GM23248 (cell line): ENCODE measurements at regions not wholly inside any gene's neighbourhood (a gene's known extent, or its start where the extent isn't known, plus 50 kb on each side); places are given as distances from the start of the nearest gene placed in this dataset.

Experiments used
- DNase-seq: peaks from one replicate; pipeline ENCODE4 v3.0.0-alpha.2; 2015
- H2AFZ ChIP-seq: fragments of 200-600 bp; sonication (generic); 2 replicates; pipeline ENCODE4 v1.6.1; 2016; ENCODE audit warnings: antibody characterized with exemption
- H3F3A ChIP-seq: fragments of 200-600 bp; sonication (generic); 2 replicates; pipeline ENCODE4 v1.6.1; 2016; ENCODE audit warnings: mild to moderate bottlenecking, antibody characterized with exemption, mixed run types; ENCODE audit not compliant: insufficient read depth
- H3K27ac ChIP-seq: fragments of 200-600 bp; sonication (generic); 2 replicates; pipeline ENCODE4 v1.5.1; 2016; ENCODE audit warnings: mild to moderate bottlenecking
- H3K27me3 ChIP-seq: fragments of 200-600 bp; sonication (generic); replicated peaks from 2 replicates; pipeline ENCODE4 v1.6.1; 2016; ENCODE audit warnings: mild to moderate bottlenecking; ENCODE audit not compliant: insufficient read depth
- H3K36me3 ChIP-seq: fragments of 200-600 bp; sonication (generic); 2 replicates; pipeline ENCODE4 v1.6.1; 2016; ENCODE audit warnings: low read depth, mild to moderate bottlenecking
- H3K4me1 ChIP-seq: fragments of 200-600 bp; sonication (generic); 2 replicates; pipeline ENCODE4 v1.6.1; 2016; ENCODE audit warnings: mild to moderate bottlenecking; ENCODE audit not compliant: insufficient read depth
- H3K4me2 ChIP-seq: fragments of 200-600 bp; sonication (generic); one replicate; pipeline ENCODE4 v1.6.1; 2016; ENCODE audit warnings: mild to moderate bottlenecking; ENCODE audit not compliant: unreplicated experiment
- H3K4me3 ChIP-seq: fragments of 200-600 bp; sonication (generic); 2 replicates; pipeline ENCODE4 v1.5.1; 2016; ENCODE audit warnings: mild to moderate bottlenecking
- H3K79me2 ChIP-seq: fragments of 200-600 bp; sonication (generic); 2 replicates; pipeline ENCODE4 v1.6.1; 2016; ENCODE audit warnings: mild to moderate bottlenecking; ENCODE audit not compliant: insufficient read depth
- H3K9ac ChIP-seq: fragments of 200-600 bp; sonication (generic); 2 replicates; pipeline ENCODE4 v1.6.1; 2016; ENCODE audit warnings: mild to moderate bottlenecking
- H3K9me2 ChIP-seq: fragments of 200-600 bp; sonication (generic); 2 replicates; pipeline ENCODE4 v1.6.1; 2016; ENCODE audit warnings: mixed run types, mild to moderate bottlenecking, moderate library complexity; ENCODE audit not compliant: insufficient read depth
- H3K9me3 ChIP-seq: fragments of 200-600 bp; sonication (generic); one replicate; pipeline ENCODE4 v1.6.1; 2017; ENCODE audit warnings: low read depth
- H4K20me1 ChIP-seq: fragments of 200-600 bp; sonication (generic); 2 replicates; pipeline ENCODE4 v1.6.0; 2016; ENCODE audit not compliant: insufficient read depth
- EZH2 ChIP-seq: fragments of 200-600 bp; sonication (generic); IDR thresholded peaks from 2 replicates; pipeline ENCODE4 v1.6.1; 2018; ENCODE audit warnings: antibody characterized with exemption, mild to moderate bottlenecking; ENCODE audit not compliant: insufficient read depth, poor library complexity, severe bottlenecking
- EZH2phosphoT487 ChIP-seq: fragments of 200-600 bp; sonication (generic); IDR thresholded peaks from 2 replicates; pipeline ENCODE4 v1.6.1; 2018; ENCODE audit warnings: antibody characterized with exemption, moderate library complexity, mild to moderate bottlenecking, low read depth; ENCODE audit not compliant: insufficient read depth
- WGBS, 2 experiments: methylation state at CpG; one replicate each; pipeline ENCODE4 v1.1.6; 2015 to 2017; ENCODE audit warnings: low lambda C conversion rate in 2 of 2, low coverage in 1 of 2; ENCODE audit errors: missing lambda C conversion rate in 2 of 2; 5-methylcytosine and 5-hydroxymethylcytosine counted together
- in situ Hi-C: fragments of 300-500 bp; cut with MboI; formaldehyde crosslinking; loops from 2 replicates; pipeline ENCODE4 v1.15.0; 2020

DNA sequence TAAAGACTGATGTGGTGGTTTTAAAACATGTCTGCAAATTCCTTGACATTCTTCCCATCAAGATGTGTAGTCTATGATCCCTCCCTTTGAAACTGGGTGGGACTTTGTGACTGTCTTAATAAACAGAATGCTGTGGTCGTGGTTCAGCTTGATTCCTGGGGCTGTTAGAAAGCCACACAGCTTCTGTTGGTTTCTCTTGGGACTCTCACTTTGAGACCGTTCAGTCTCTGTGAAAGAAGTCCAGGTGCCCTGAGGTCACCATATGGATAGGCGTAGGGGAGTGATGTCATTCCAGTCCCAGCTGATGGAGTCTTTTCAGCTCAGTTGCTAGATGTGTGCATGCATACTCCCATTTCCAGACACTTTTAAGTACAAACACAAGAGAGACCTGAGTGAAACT is 216.6 kb downstream of the KDR start:
- Histone ChIP-seq H3K4me3 (no peak overlapping the region), H4K20me1 (no peaks in the 10 kb centered on the region), H3K27ac (no peak overlapping the region), H3K4me1 (no peaks in the 10 kb centered on the region), H3K4me2 (no peak overlapping the region), H3K79me2 (no peaks in the 10 kb centered on the region), H3F3A (no peaks in the 10 kb centered on the region), H2AFZ (no peak overlapping the region), H3K9ac (no peak overlapping the region), H3K9me2 (no peaks in the 10 kb centered on the region), H3K9me3 (no peaks in the 10 kb centered on the region), H3K36me3 (no peaks in the 10 kb centered on the region), H3K27me3 (no peaks in the 10 kb centered on the region)
- no peak for DNase-seq
- 27 to 31% methylated on average over 3 of the region's 3 CpGs for WGBS, 2 experiments
- no peak for TF ChIP-seq EZH2
- no peak for TF ChIP-seq EZH2phosphoT487
- in situ Hi-C loops, result no loop called here

DNA sequence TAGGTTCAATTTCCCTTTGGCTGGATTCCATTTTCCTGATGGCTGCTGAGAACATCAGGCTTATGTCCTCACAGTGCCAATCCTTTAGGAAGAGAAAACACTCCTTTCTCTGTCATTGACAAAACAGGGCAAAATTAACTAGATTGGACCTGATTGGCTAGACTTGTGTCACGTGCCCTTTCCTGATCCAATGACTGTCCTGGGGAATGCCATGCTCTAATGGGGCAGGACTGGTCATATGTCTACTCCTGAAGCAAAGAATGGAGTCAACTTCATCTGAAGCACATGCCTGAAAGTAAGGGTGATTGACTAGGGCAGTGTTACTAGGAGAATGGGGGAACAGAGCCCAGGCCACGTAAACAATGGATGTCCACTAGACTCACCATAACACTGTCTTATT is 220.4 kb downstream of the KDR start:
- Histone ChIP-seq H3K4me1 (peaks cover 7% of the 10 kb centered on the region; the same call in 1 of the 2 replicates), H3K27me3 (no peaks in the 10 kb centered on the region), H3K9me2 (no peaks in the 10 kb centered on the region), H3K27ac (no peak overlapping the region), H3F3A (no peaks in the 10 kb centered on the region), H3K9ac (no peak overlapping the region), H3K4me3 (no peak overlapping the region), H3K9me3 (no peaks in the 10 kb centered on the region), H3K4me2 (no peak overlapping the region), H3K79me2 (no peaks in the 10 kb centered on the region), H3K36me3 (no peaks in the 10 kb centered on the region), H2AFZ (no peak overlapping the region), H4K20me1 (no peaks in the 10 kb centered on the region)
- in situ Hi-C loops, result no loop called here
- 33 to 34% methylated on average over 2 of the region's 2 CpGs for whole genome bisulfite sequencing, 2 experiments
- DNase-seq, result no peak
- TF ChIP-seq EZH2 (no peak), EZH2phosphoT487 (no peak)

DNA sequence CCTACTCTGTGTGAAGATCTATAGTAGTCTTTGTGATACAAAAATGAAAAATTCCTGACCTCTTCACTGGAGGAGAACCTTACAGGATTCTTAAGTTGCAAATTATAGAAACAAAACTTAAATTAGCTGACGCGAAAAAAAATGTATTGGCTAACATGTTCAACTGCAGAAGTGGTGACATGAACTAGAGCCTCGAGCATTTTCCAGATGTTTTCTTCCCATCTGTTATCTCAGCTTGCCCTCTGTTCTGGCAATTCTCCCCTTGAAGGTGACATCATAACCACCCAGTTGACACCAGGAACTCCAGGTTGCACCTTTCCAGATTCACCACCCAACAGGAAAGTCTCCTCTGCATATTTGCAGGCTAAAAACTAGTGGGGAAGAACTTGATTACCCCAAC is 222.4 kb downstream of the KDR start:
- DNase-seq, result no peak
- TF ChIP-seq EZH2phosphoT487 (no peak), EZH2 (no peak)

DNA sequence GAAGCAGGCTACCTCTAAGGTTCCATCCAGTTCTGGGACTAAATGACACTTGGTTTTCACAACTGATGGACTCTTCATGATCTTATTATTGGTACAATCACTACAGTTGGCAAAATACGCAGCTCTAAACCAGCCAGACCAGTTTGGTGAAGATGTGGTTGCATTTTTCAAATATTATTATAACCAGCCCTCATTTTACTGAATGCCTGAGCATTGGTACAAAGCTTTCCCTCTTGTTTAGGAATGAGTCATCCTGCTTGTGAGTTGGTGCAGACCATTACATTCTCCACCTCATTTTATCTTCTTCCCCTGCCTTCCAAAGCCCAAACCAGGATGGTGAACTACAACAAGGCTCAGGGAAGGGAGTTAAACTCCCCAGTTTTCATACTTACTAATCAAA is 223.1 kb downstream of the KDR start:
- in situ Hi-C loops, result no loop called here
- TF ChIP-seq EZH2phosphoT487 (no peak), EZH2 (no peak)
- Histone ChIP-seq H3K36me3 (no peaks in the 10 kb centered on the region), H2AFZ (no peak overlapping the region), H3K27ac (no peak overlapping the region), H3F3A (peaks cover 10% of the 10 kb centered on the region; the same call in 1 of the 2 replicates), H3K9me3 (no peaks in the 10 kb centered on the region), H3K4me2 (no peak overlapping the region), H4K20me1 (no peaks in the 10 kb centered on the region), H3K4me3 (no peak overlapping the region), H3K27me3 (no peaks in the 10 kb centered on the region), H3K79me2 (no peaks in the 10 kb centered on the region), H3K9ac (no peak overlapping the region), H3K9me2 (no peaks in the 10 kb centered on the region), H3K4me1 (peaks cover 21% of the 10 kb centered on the region)
- 36 to 39% methylated on average over 1 of the region's 1 CpG for WGBS, 2 experiments
- peak; percentile 46 for DNase-seq

More for the DNA sequence above, 222.4 kb downstream of the KDR start:
- H3K9me2 ChIP-seq, result no peaks in the 10 kb centered on the region
- H3K27ac ChIP-seq, result no peak overlapping the region
- no peaks in the 10 kb centered on the region for H4K20me1 ChIP-seq
- no peaks in the 10 kb centered on the region for H3K9me3 ChIP-seq
- in situ Hi-C loops, result no loop called here
- 19 to 24% methylated on average over 3 of the region's 3 CpGs for WGBS, 2 experiments
- H3K79me2 ChIP-seq, result no peaks in the 10 kb centered on the region
- H3K36me3 ChIP-seq, result no peaks in the 10 kb centered on the region
- H3K27me3 ChIP-seq, result no peaks in the 10 kb centered on the region
- peaks cover 14% of the 10 kb centered on the region for H3K4me1 ChIP-seq
- H2AFZ ChIP-seq, result no peak overlapping the region
- no peak overlapping the region for H3K4me2 ChIP-seq
- H3K4me3 ChIP-seq, result no peak overlapping the region
- peaks cover 6% of the 10 kb centered on the region; the same call in 1 of the 2 replicates for H3F3A ChIP-seq
- H3K9ac ChIP-seq, result no peak overlapping the region

DNA sequence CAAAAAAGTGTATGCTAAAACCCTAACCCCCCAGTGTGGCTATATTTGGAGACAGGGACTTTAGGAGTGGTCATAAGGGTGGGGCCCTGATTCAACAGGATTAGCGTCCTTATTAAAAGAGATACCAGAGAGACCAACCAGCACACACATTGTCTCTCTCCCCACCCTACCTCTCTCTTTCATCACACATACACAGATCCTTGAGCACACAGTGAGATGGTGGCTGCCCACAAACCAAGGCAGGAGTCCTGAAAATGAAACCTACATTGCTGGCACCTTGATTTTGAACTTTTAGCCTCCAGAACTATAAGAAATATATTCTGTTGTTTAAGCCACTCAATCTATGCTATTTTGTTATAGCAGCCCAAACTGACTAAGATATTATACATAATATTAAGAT is 224.2 kb downstream of the KDR start:
- H3K9ac ChIP-seq, result no peak overlapping the region
- no peaks in the 10 kb centered on the region for H3K27me3 ChIP-seq
- H3F3A ChIP-seq, result peaks cover 10% of the 10 kb centered on the region; the same call in 1 of the 2 replicates
- no peaks in the 10 kb centered on the region for H3K9me2 ChIP-seq
- H3K27ac ChIP-seq, result no peak overlapping the region
- peaks cover 22% of the 10 kb centered on the region for H3K4me1 ChIP-seq
- in situ Hi-C loops, result no loop called here
- no peaks in the 10 kb centered on the region for H3K36me3 ChIP-seq
- no peaks in the 10 kb centered on the region for H3K9me3 ChIP-seq
- no peak overlapping the region for H2AFZ ChIP-seq
- WGBS, 2 experiments, result 71 to 93% methylated on average over 1 of the region's 1 CpG
- H3K79me2 ChIP-seq, result no peaks in the 10 kb centered on the region
- H3K4me2 ChIP-seq, result no peak overlapping the region
- no peaks in the 10 kb centered on the region for H4K20me1 ChIP-seq
- H3K4me3 ChIP-seq, result no peak overlapping the region
- no peak for TF ChIP-seq EZH2phosphoT487
- TF ChIP-seq EZH2, result no peak
- no peak for DNase-seq
